A549 (cell line): ENCODE measurements at regions not wholly inside any gene's neighbourhood (a gene's known extent, or its start where the extent isn't known, plus 50 kb on each side); places are given as distances from the start of the nearest gene placed in this dataset.

Experiments
- ATAC-seq, 2 experiments: fragments of 200-7000 bp in 1 of 2; fragments of >200 bp in 1 of 2; cut with Nextera tagmentation in 1 of 2; cut with Tn5 transposase in 1 of 2; 3 replicates each; pipeline versions ENCODE4 v1.8.0 to v1.9.1; 2018 to 2020; ENCODE audit warnings: mild to moderate bottlenecking in 1 of 2, moderate library complexity in 1 of 2
- CTCF ChIA-PET: fragments of 300-600 bp; sonication (Branson Sonifier 250); formaldehyde crosslinking; extraction: SDS; loops from one replicate; lab custom pipeline; 2021; ENCODE audit warnings: antibody characterized with exemption, inconsistent platforms; lab: Yijun Ruan, JAX
- POLR2A ChIA-PET: fragments of 350-600 bp; formaldehyde crosslinking; extraction: SDS; loops from one replicate; lab custom pipeline; 2021; ENCODE audit warnings: antibody characterized with exemption, inconsistent platforms; lab: Yijun Ruan, JAX
- DNase-seq, 2 experiments: peaks; one replicate each; pipeline versions ENCODE4 v3.0.0 to v3.0.0-alpha.2; 2011 to 2016; ENCODE audit warnings: low read depth in 1 of 2, low spot score in 1 of 2
- FAIRE-seq: peaks from 2 replicates; lab custom pipeline; 2011; peaks lifted over from hg19 to GRCh38; lab: Jason Lieb, UNC
- H3K27ac ChIP-seq, 2 experiments: fragments of >200 bp; sonication (Bioruptor Twin); formaldehyde crosslinking; 3 replicates each; pipeline ENCODE4 v1.5.1; 2016 to 2017
- H3K4me1 ChIP-seq: fragments of >200 bp; sonication (Bioruptor Twin); formaldehyde crosslinking; 3 replicates; pipeline ENCODE4 v1.6.1; 2016
- H3K4me2 ChIP-seq: fragments of >200 bp; sonication (Bioruptor Twin); formaldehyde crosslinking; 3 replicates; pipeline ENCODE4 v1.6.1; 2016
- H3K4me3 ChIP-seq: fragments of >200 bp; sonication (Bioruptor Twin); formaldehyde crosslinking; 3 replicates; pipeline ENCODE4 v1.5.1; 2016
- H3K9me3 ChIP-seq: fragments of >200 bp; sonication (Bioruptor Twin); formaldehyde crosslinking; 3 replicates; pipeline ENCODE4 v1.6.1; 2016
- CBX8 ChIP-seq: fragments of 200-600 bp; sonication (generic); IDR thresholded peaks from 2 replicates; pipeline ENCODE4 v1.6.1; 2016
- CHD2 ChIP-seq: fragments of 150-350 bp; IDR thresholded peaks from 2 replicates; pipeline ENCODE4 v1.6.1; 2014; ENCODE audit warnings: low read length; ENCODE audit not compliant: partially characterized antibody
- CHD4 ChIP-seq: fragments of 200-600 bp; sonication (generic); IDR thresholded peaks from 2 replicates; pipeline ENCODE4 v1.6.1; 2016; ENCODE audit warnings: antibody characterized with exemption, mild to moderate bottlenecking, borderline replicate concordance
- E2F6 ChIP-seq: IDR thresholded peaks from 2 replicates; pipeline ENCODE4 v1.6.1; 2012; ENCODE audit warnings: low read depth, borderline replicate concordance
- ESRRA ChIP-seq: fragments of 150-350 bp; IDR thresholded peaks from 2 replicates; pipeline ENCODE4 v1.6.1; 2014; ENCODE audit warnings: mild to moderate bottlenecking, low read length, borderline replicate concordance
- FOSB ChIP-seq: fragments of 250-450 bp; sonication (Bioruptor Pico); IDR thresholded peaks from 2 replicates; pipeline ENCODE4 v1.5.0; 2020; ENCODE audit warnings: mild to moderate bottlenecking, moderate library complexity
- FOXS1 ChIP-seq: fragments of 250-450 bp; sonication (Bioruptor Pico); IDR thresholded peaks from 2 replicates; pipeline ENCODE4 v1.5.0; 2020; ENCODE audit warnings: mild to moderate bottlenecking, moderate library complexity
- HEYL ChIP-seq: fragments of 250-450 bp; sonication (Bioruptor Pico); IDR thresholded peaks from 2 replicates; pipeline ENCODE4 v1.8.0; 2021; ENCODE audit warnings: mild to moderate bottlenecking, moderate library complexity
- HOXB5 ChIP-seq: fragments of 250-450 bp; sonication (Bioruptor Pico); IDR thresholded peaks from 2 replicates; pipeline ENCODE4 v1.5.0; 2020; ENCODE audit warnings: mild to moderate bottlenecking, moderate library complexity
- JUN ChIP-seq, 2 experiments: fragments of >200 bp; sonication (Bioruptor Twin); formaldehyde crosslinking; IDR thresholded peaks; 2 replicates in 1 of 2; 3 replicates in 1 of 2; pipeline ENCODE4 v1.6.1; 2016 to 2017
- MAFK ChIP-seq: fragments of 450-650 bp; IDR thresholded peaks from 2 replicates; pipeline ENCODE4 v1.6.1; 2014; ENCODE audit not compliant: partially characterized antibody
- MAX ChIP-seq: IDR thresholded peaks from 2 replicates; pipeline ENCODE4 v1.6.1; 2012
- MAZ ChIP-seq: fragments of 150-350 bp; IDR thresholded peaks from 2 replicates; pipeline ENCODE4 v1.6.1; 2014; ENCODE audit warnings: antibody characterized with exemption, low read depth, low read length, borderline replicate concordance
- PBX3 ChIP-seq: IDR thresholded peaks from 2 replicates; pipeline ENCODE4 v1.6.1; 2012
- POLR2AphosphoS2 ChIP-seq: conservative IDR thresholded peaks from 2 replicates; pipeline ENCODE4 v1.6.1; 2012; ENCODE audit warnings: low read length, improper control_type of control experiment, inconsistent platforms
- RAD21 ChIP-seq, 2 experiments: fragments of >200 bp in 1 of 2; sonication (Bioruptor Twin) in 1 of 2; formaldehyde crosslinking in 1 of 2; IDR thresholded peaks in 1 of 2; conservative IDR thresholded peaks in 1 of 2; 2 replicates in 1 of 2; 3 replicates in 1 of 2; pipeline ENCODE4 v1.6.1; 2012 to 2018; ENCODE audit warnings: inconsistent platforms in 1 of 2
- RCOR1 ChIP-seq: fragments of 150-350 bp; IDR thresholded peaks from 2 replicates; pipeline ENCODE4 v1.6.1; 2014; ENCODE audit warnings: antibody characterized with exemption, low read length, low read depth
- TFCP2L1 ChIP-seq: fragments of 250-450 bp; sonication (Bioruptor Pico); IDR thresholded peaks from 2 replicates; pipeline ENCODE4 v1.5.0; 2021; ENCODE audit warnings: mild to moderate bottlenecking
- TP53 ChIP-seq: fragments of 250-450 bp; sonication (Bioruptor Pico); IDR thresholded peaks from 2 replicates; pipeline ENCODE4 v1.5.0; 2021; ENCODE audit warnings: mild to moderate bottlenecking, moderate library complexity
- USF2 ChIP-seq: fragments of 450-650 bp; IDR thresholded peaks from 2 replicates; pipeline ENCODE4 v1.6.1; 2014; ENCODE audit warnings: antibody characterized with exemption
- ZC3H11A ChIP-seq: fragments of 450-650 bp; IDR thresholded peaks from 2 replicates; pipeline ENCODE4 v1.6.1; 2014; ENCODE audit warnings: antibody characterized with exemption, mild to moderate bottlenecking
- WGBS: methylation state at CpG from one replicate; pipeline ENCODE4 v1.1.6; 2017; ENCODE audit errors: missing lambda C conversion rate; 5-methylcytosine and 5-hydroxymethylcytosine counted together
- TF ChIP-seq, protein P1 (sequence below): fragments of >200 bp; sonication (Bioruptor Twin); formaldehyde crosslinking; IDR thresholded peaks from 2 replicates; pipeline ENCODE4 v1.6.1; 2016
- TF ChIP-seq, protein P2 (sequence below): fragments of 150-350 bp; IDR thresholded peaks from 2 replicates; pipeline ENCODE4 v1.6.1; 2014; ENCODE audit warnings: low read depth, mild to moderate bottlenecking, low read length

- TF ChIP-seq RCOR1, result no peak
- no peak for TF ChIP-seq JUN (IDR thresholded peaks at IDR 0.05)
- no peak for TF ChIP-seq FOXS1
- no peak for TF ChIP-seq USF2
- no peak for TF ChIP-seq ZC3H11A
- TF ChIP-seq MAZ, result no peak
- TF ChIP-seq TP53 (CRISPR knock-in tag), result no peak
- no peak for TF ChIP-seq HEYL (CRISPR knock-in tag)
- no peak for TF ChIP-seq TFCP2L1 (CRISPR knock-in tag)
- TF ChIP-seq, protein P1, sequence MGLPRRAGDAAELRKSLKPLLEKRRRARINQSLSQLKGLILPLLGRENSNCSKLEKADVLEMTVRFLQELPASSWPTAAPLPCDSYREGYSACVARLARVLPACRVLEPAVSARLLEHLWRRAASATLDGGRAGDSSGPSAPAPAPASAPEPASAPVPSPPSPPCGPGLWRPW, result no peak
- TF ChIP-seq CHD2, result no peak
- TF ChIP-seq FOSB (CRISPR knock-in tag), result no peak
- TF ChIP-seq E2F6, result no peak
- no peak for TF ChIP-seq CBX8
- TF ChIP-seq MAFK, result no peak
- no peak for TF ChIP-seq CHD4
- TF ChIP-seq POLR2AphosphoS2, result no peak
- no peak for TF ChIP-seq ESRRA
- no peaks in the 10 kb centered on the region for H3K4me1 ChIP-seq
- 49% methylated on average over 4 of the region's 4 CpGs for WGBS
- no peak for DNase-seq
- ChIA-PET CTCF (no interaction called here), POLR2A (no interaction called here)
- H3K4me2 ChIP-seq, result no peak overlapping the region
- H3K9me3 ChIP-seq, result no peaks in the 10 kb centered on the region
- ATAC-seq, result no peak
- H3K4me3 ChIP-seq, result no peak overlapping the region
- no peak for FAIRE-seq
- H3K27ac ChIP-seq, result no peak overlapping the region
Measured at GRCh38 chr3:174466471-174467054, 392.6 kb upstream of the NAALADL2 start.

DNA sequence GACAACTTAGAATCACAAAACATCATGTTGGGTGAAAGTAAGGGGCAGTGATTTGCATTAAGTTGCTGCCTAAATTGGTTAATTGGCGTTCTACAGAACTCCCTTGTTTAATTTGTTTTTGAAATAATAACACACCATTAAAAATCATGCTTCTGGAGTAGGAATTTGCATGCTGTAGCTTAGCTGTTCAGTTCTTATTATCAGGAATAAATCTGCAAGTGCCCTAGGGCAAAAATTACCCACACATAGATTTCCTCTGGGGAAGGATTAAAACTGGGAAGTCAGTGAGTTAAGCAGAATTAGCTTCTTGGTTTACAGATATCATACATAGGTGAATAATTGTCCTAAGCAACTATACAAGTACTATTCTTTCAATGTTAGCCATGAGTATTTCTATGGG lies 381.6 kb upstream of the NAALADL2 start:
- Histone ChIP-seq H3K27ac (no peak overlapping the region), H3K4me1 (no peaks in the 10 kb centered on the region), H3K4me2 (no peak overlapping the region), H3K9me3 (no peaks in the 10 kb centered on the region), H3K4me3 (no peak overlapping the region)
- 21% methylated on average over 1 of the region's 1 CpG for WGBS
- no peak for FAIRE-seq
- TF ChIP-seq RAD21 (conservative IDR thresholded peaks at IDR 0.05 in 1 of 2, IDR thresholded peaks at IDR 0.05 in 1 of 2), result no peak
- no peak for TF ChIP-seq HOXB5 (CRISPR knock-in tag)
- TF ChIP-seq PBX3, result no peak
- no peak for TF ChIP-seq MAX
- TF ChIP-seq, protein P2, sequence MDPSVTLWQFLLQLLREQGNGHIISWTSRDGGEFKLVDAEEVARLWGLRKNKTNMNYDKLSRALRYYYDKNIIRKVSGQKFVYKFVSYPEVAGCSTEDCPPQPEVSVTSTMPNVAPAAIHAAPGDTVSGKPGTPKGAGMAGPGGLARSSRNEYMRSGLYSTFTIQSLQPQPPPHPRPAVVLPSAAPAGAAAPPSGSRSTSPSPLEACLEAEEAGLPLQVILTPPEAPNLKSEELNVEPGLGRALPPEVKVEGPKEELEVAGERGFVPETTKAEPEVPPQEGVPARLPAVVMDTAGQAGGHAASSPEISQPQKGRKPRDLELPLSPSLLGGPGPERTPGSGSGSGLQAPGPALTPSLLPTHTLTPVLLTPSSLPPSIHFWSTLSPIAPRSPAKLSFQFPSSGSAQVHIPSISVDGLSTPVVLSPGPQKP, result no peak
- no peak for TF ChIP-seq FOSB (CRISPR knock-in tag)
- ChIA-PET POLR2A (no interaction called here), CTCF (no interaction called here)
- ATAC-seq, result no peak
- no peak for DNase-seq
